ENCODE measurements at regions not wholly inside any gene's neighbourhood (a gene's known extent, or its start where the extent isn't known, plus 50 kb on each side); places are given as distances from the start of the nearest gene placed in this dataset.
"Not testable (repeated sequence)": the region's sequence is repeated elsewhere in the genome, so short reads cannot be mapped to it uniquely, and the experiment has no call there.

DNA sequence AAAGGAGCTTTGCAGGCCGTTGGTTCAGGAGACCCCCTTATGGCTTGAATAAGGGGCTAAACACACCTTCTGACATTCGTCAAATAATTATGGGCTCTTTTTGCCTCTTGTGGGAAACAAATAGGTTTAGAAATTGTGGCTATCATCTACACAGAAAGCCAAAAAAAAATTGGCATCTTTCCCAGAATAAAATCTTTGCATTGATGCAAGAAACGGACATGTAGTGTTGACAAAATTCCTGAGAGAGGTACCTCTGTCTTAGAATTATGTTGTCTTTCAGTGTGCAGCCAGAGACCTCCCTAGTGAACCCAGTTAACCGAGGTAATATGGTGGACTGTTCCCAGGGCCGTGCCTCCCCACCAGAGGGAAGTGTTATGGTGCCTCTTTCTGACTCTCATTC is 283.9 kb downstream of the SDHAF3 start:
- Mint-ChIP-seq H3K9me3 (no peaks in the 10 kb centered on the region), H3K27me3 (peaks cover 2% of the 10 kb centered on the region), H3K27ac (no peak overlapping the region), H3K4me3 (no peak overlapping the region), H3K4me1 (no peaks in the 10 kb centered on the region), H3K36me3 (ENCODE audit: low read depth) (no peaks in the 10 kb centered on the region)
- CTCF ChIA-PET: no interaction called here
- POLR2A ChIA-PET: no interaction called here
- no peak for DNase-seq

GRCh38 chr7:97405835-97406234 is 288.3 kb downstream of the SDHAF3 start:
- ChIA-PET POLR2A (no interaction called here), CTCF (no interaction called here)
- Mint-ChIP-seq H3K4me1 (no peaks in the 10 kb centered on the region), H3K27ac (no peak overlapping the region), H3K36me3 (ENCODE audit: low read depth) (no peaks in the 10 kb centered on the region), H3K4me3 (no peak overlapping the region), H3K27me3 (no peaks in the 10 kb centered on the region), H3K9me3 (no peaks in the 10 kb centered on the region)
- DNase-seq: no peak

DNA sequence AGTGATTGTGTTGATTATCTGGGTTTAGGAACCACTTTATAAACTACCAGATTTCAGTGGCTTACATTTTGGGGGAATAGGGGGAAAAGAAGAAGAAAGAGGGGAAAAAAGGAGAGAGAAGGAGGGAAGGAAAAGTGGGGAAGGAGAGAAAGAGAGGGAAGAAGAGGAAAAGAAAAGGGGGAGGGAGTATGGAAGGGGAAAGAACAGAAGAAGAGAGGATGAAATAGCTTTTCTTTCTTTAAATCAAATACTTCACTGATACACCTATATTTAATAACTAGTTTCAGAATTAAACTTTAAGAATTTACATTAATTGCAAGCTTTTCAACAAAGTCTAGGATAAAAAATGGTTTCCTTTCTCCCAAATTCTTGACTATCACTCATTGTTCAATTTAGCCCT is 289.6 kb downstream of the SDHAF3 start:
- CTCF ChIA-PET: no interaction called here
- H3K4me3 Mint-ChIP-seq: no peak overlapping the region
- no peak overlapping the region for H3K27ac Mint-ChIP-seq
- no peaks in the 10 kb centered on the region for H3K9me3 Mint-ChIP-seq
- POLR2A ChIA-PET: no interaction called here
- H3K27me3 Mint-ChIP-seq: no peaks in the 10 kb centered on the region
- no peaks in the 10 kb centered on the region for H3K4me1 Mint-ChIP-seq
- no peak for DNase-seq
- H3K36me3 Mint-ChIP-seq (ENCODE audit: low read depth): no peaks in the 10 kb centered on the region

GRCh38 chr7:97409346-97409745 is 291.8 kb downstream of the SDHAF3 start:
- H3K4me1 Mint-ChIP-seq: no peaks in the 10 kb centered on the region
- no peak for DNase-seq
- no peaks in the 10 kb centered on the region for H3K36me3 Mint-ChIP-seq (ENCODE audit: low read depth)
- H3K9me3 Mint-ChIP-seq: no peaks in the 10 kb centered on the region
- no peaks in the 10 kb centered on the region for H3K27me3 Mint-ChIP-seq
- ChIA-PET CTCF (no interaction called here), POLR2A (no interaction called here)
- H3K27ac Mint-ChIP-seq: no peak overlapping the region
- no peak overlapping the region for H3K4me3 Mint-ChIP-seq

- H3K4me3 Mint-ChIP-seq: no peak overlapping the region
- ChIA-PET CTCF (no interaction called here), POLR2A (no interaction called here)
- H3K9me3 Mint-ChIP-seq: peaks cover 7% of the 10 kb centered on the region
- no peak overlapping the region for H3K27ac Mint-ChIP-seq
- no peak for DNase-seq
- no peaks in the 10 kb centered on the region for H3K27me3 Mint-ChIP-seq
- H3K36me3 Mint-ChIP-seq (ENCODE audit: low read depth): no peaks in the 10 kb centered on the region
- H3K4me1 Mint-ChIP-seq: no peaks in the 10 kb centered on the region
These were observed 300.8 kb downstream of the SDHAF3 start for GRCh38 chr7:97418312-97418711.

DNA sequence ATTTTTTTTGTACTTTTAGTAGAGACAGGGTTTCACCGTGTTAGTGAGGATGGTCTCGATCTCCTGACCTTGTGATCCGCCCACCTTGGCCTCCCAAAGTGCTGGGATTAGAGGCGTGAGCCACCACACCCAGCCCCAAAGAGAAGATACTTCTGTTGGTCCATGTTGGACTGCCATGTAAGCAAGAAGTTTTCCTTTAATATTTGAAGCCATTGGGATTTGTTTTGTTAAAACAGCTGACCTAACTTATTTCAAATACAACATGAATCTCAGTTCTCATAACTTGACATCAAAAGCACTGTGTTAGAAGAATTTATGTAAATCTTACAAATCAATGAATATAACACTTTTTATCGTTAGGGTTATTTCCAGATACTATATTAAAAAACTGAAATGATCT is 302.4 kb downstream of the SDHAF3 start:
- Mint-ChIP-seq H3K36me3 (ENCODE audit: low read depth) (no peaks in the 10 kb centered on the region), H3K27ac (no peak overlapping the region)

GRCh38 chr7:97421307-97421930 is 303.9 kb downstream of the SDHAF3 start:
- H3K27ac Mint-ChIP-seq: no peak overlapping the region
- H3K27me3 Mint-ChIP-seq: no peaks in the 10 kb centered on the region
- H3K9me3 Mint-ChIP-seq: peaks cover 7% of the 10 kb centered on the region
- ChIA-PET CTCF (no interaction called here), POLR2A (no interaction called here)
- no peak for DNase-seq
- no peak overlapping the region for H3K4me3 Mint-ChIP-seq
- no peaks in the 10 kb centered on the region for H3K36me3 Mint-ChIP-seq (ENCODE audit: low read depth)
- H3K4me1 Mint-ChIP-seq: no peaks in the 10 kb centered on the region

More for the DNA sequence above, 302.4 kb downstream of the SDHAF3 start:
- Mint-ChIP-seq H3K4me1 (no peaks in the 10 kb centered on the region), H3K9me3 (peaks cover 7% of the 10 kb centered on the region), H3K4me3 (no peak overlapping the region), H3K27me3 (no peaks in the 10 kb centered on the region)
- ChIA-PET POLR2A (no interaction called here), CTCF (interaction anchor here (0.7 kb wide), 1 partner anchor 93 kb away, joined by 3 read pairs; no protein-coding TSS in a partner anchor)
- DNase-seq: no peak

DNA sequence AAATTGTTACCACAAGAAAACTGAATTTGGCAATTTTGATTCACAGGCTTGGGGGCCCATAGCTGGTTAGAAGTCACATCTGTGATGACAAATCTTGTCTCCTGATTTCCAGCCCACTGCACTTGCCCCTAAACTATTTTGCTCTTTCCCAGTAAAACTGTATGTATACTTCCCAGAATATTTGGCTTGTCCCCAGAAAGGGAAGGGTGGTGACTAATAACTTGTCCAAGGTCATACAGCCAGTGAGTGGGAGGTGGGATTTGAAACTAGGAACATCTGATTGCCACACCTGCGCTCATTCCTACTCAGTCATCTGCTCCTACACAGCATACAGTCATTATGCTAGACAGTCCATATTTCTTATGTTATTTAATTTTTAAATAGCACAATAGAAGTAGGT is 304.5 kb downstream of the SDHAF3 start:
- no peak for DNase-seq
- ChIA-PET POLR2A (no interaction called here), CTCF (no interaction called here)
- Mint-ChIP-seq H3K36me3 (ENCODE audit: low read depth) (no peaks in the 10 kb centered on the region), H3K9me3 (peaks cover 7% of the 10 kb centered on the region), H3K4me3 (no peak overlapping the region), H3K27ac (no peak overlapping the region), H3K4me1 (no peaks in the 10 kb centered on the region), H3K27me3 (no peaks in the 10 kb centered on the region)

DNA sequence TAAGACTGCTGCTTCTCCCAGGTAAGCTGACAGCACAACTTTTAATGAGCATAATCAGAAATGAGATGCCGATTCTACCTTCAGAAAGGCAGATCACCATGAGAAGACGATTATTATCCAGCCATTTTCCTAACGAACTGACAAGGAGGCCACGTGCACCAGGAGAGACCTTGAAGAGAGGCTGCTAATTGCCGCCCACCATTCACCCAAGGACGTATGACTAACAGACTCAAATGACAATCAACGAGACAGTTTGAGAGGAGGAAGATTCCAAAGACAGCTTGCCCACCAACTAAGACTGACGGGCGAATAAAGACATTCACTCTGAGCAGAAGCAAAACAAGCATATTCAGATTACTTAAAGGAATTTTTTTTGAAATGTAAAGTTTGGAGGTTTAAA is 301.9 kb upstream of the TAC1 start:
- POLR2A ChIA-PET: no interaction called here
- Mint-ChIP-seq H3K4me3 (no peak overlapping the region), H3K27ac (no peak overlapping the region), H3K9me3 (no peaks in the 10 kb centered on the region), H3K27me3 (no peaks in the 10 kb centered on the region), H3K36me3 (ENCODE audit: low read depth) (no peaks in the 10 kb centered on the region), H3K4me1 (no peaks in the 10 kb centered on the region)
- no peak for DNase-seq
- CTCF ChIA-PET: no interaction called here

DNA sequence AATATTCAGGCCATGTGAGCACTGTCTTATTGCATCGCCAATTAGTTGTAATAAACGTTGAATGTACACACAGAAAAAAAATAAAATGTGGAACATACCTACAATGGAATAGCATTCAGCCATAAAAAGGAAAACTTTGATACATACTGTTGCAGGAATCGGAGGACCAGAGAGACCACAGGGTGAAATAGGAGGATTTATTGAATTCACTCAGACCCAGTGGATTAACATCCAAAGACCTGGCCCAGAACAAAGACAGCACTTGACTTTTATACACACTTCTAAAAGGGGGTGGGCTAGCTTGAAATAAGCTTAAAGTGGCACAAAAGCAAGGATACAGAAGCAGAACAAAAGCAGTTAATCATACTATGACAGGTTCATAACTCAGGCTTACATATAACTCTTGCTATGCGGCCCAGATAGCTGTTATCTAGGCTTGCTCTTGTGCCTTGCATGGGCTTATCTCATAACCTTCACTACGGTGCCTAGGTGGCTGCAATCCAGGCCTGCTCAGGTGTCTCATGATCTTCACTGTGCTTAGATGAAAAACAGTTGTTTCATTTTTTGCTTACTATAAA is 292.2 kb upstream of the TAC1 start:
- ChIA-PET CTCF (no interaction called here), POLR2A (no interaction called here)
- Mint-ChIP-seq H3K27me3 (no peaks in the 10 kb centered on the region), H3K27ac (no peak overlapping the region), H3K4me3 (no peak overlapping the region), H3K9me3 (peaks cover 11% of the 10 kb centered on the region), H3K4me1 (no peaks in the 10 kb centered on the region), H3K36me3 (ENCODE audit: low read depth) (no peaks in the 10 kb centered on the region)
- no peak for DNase-seq

DNA sequence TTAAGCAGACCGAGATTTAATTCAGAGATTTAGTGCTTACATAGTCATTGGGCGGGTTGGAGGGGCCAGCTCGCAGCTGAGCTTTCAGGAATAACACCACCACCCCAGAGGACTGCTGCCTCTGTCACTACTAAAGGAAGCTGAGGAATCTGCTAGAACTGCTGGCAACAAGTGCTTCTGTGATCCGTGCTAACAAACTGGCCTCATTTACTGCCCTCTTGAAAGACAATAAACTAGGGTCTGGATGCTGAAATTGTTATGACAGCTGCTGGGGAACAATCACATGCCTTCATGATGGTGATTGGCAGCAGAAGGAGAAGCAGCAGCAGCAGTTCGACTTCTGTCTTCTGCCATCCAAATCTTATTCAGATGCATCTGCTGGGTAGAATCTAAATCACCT is 285.5 kb upstream of the TAC1 start:
- Mint-ChIP-seq H3K9me3 (peaks cover 7% of the 10 kb centered on the region), H3K4me3 (no peak overlapping the region), H3K27me3 (no peaks in the 10 kb centered on the region), H3K27ac (no peak overlapping the region), H3K4me1 (no peaks in the 10 kb centered on the region), H3K36me3 (ENCODE audit: low read depth) (no peaks in the 10 kb centered on the region)
- no peak for DNase-seq
- POLR2A ChIA-PET: no interaction called here
- CTCF ChIA-PET: no interaction called here

DNA sequence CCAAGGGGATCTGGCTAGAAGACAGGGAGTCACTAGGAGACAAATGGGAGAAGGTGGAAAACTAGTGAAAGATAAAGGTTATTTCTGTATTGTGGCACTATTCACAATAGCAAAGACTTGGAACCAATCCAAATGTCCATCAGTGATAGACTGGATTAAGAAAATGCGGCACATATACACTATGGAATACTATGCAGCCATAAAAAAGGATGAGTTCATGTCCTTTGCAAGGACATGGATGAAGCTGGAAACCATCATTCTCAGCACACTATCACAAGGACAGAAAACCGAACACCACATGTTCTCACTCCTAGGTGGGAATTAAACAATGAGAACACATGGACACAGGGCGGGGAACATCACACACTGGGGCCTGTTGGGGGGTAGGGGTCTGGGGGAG is 282.4 kb upstream of the TAC1 start:
- DNase-seq, POLR2A ChIA-PET: not testable (repeated sequence)

DNA sequence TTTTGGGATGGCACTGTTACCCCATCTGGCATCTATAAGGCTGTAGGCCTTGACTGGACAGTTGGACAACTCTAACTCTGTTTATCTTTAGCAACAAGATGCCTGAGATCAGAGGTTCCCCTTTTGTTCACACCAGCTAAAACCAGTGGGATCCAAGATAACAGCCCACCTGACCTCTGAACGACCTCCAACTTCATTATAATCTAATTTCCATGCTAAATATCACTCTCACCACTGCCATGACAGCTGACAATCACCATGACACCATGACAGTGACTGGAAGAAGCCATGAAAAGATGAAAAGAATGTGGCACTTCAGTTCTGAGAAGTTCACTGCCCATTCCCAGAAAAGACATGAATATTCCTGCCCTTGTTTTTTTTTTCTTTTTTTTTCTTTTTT is 281.4 kb upstream of the TAC1 start:
- DNase-seq: no peak
- ChIA-PET POLR2A (no interaction called here), CTCF (no interaction called here)
- peaks cover 10% of the 10 kb centered on the region for H3K9me3 Mint-ChIP-seq
- no peak overlapping the region for H3K4me3 Mint-ChIP-seq
- H3K36me3 Mint-ChIP-seq (ENCODE audit: low read depth): no peaks in the 10 kb centered on the region
- H3K27me3 Mint-ChIP-seq: no peaks in the 10 kb centered on the region
- H3K27ac Mint-ChIP-seq: no peak overlapping the region
- H3K4me1 Mint-ChIP-seq: no peaks in the 10 kb centered on the region

More for the DNA sequence above, 282.4 kb upstream of the TAC1 start:
- H3K4me3 Mint-ChIP-seq; H3K4me1 Mint-ChIP-seq; H3K27ac Mint-ChIP-seq; H3K27me3 Mint-ChIP-seq; H3K36me3 Mint-ChIP-seq (ENCODE audit: low read depth); CTCF ChIA-PET; H3K9me3 Mint-ChIP-seq: not testable (repeated sequence)

DNA sequence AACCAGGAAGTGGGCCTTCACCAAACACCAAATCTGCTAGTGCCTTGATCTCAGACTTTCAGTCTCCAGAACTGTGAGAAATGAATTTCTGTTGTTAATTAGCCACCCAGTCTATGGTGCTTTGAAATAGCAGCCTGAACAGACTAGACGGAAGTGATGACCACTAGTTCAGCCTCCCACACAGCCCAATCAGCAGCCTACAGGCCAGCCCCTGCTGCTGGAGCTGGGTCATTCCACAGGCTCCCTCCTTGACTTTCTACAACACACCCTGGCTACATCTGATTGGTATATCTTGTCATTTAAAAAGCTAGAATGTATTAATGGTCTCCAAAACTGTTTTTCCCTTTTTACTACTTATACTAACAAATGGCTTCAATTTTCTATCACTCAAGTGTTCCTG is 277.2 kb upstream of the TAC1 start:
- Mint-ChIP-seq H3K27ac (no peak overlapping the region), H3K9me3 (peaks cover 5% of the 10 kb centered on the region), H3K27me3 (no peaks in the 10 kb centered on the region), H3K36me3 (ENCODE audit: low read depth) (no peaks in the 10 kb centered on the region), H3K4me3 (no peak overlapping the region), H3K4me1 (no peaks in the 10 kb centered on the region)
- POLR2A ChIA-PET: no interaction called here
- no peak for DNase-seq
- CTCF ChIA-PET: no interaction called here
